ENCODE measurements at regions not wholly inside any gene's neighbourhood (a gene's known extent, or its start where the extent isn't known, plus 50 kb on each side); places are given as distances from the start of the nearest gene placed in this dataset.

- no peak overlapping the region for H3K4me3 ChIP-seq (replicated peaks in 1 of 2; ENCODE audit: low read depth in 2 of 2, low read length in 2 of 2)
- TF ChIP-seq CTCF (IDR thresholded peaks at IDR 0.05; ENCODE audit: low read depth, low read length) = no peak
- no peak for DNase-seq (ENCODE audit: low read depth in 2 of 2)
Measured at GRCh38 chr15:38746211-38746610, 181.6 kb upstream of the RASGRP1 start.

- H3K4me3 ChIP-seq (replicated peaks in 1 of 2; ENCODE audit: low read depth in 2 of 2, low read length in 2 of 2) = no peak overlapping the region
- no peak for TF ChIP-seq CTCF (IDR thresholded peaks at IDR 0.05; ENCODE audit: low read depth, low read length)
- no peak for DNase-seq (ENCODE audit: low read depth in 2 of 2)
Measured at GRCh38 chr15:38748710-38749109, 184.1 kb upstream of the RASGRP1 start.

GRCh38 chr15:38750786-38751185 is 186.2 kb upstream of the RASGRP1 start:
- TF ChIP-seq CTCF (IDR thresholded peaks at IDR 0.05; ENCODE audit: low read depth, low read length) = no peak

GRCh38 chr15:38755718-38756117 is 191.1 kb upstream of the RASGRP1 start:
- H3K4me3 ChIP-seq (replicated peaks in 1 of 2; ENCODE audit: low read depth in 2 of 2, low read length in 2 of 2) = no peak overlapping the region
- no peak for TF ChIP-seq CTCF (IDR thresholded peaks at IDR 0.05; ENCODE audit: low read depth, low read length)
- DNase-seq (ENCODE audit: low read depth in 2 of 2) = no peak

More at GRCh38 chr15:38750786-38751185, 186.2 kb upstream of the RASGRP1 start:
- no peak overlapping the region for H3K4me3 ChIP-seq (replicated peaks in 1 of 2; ENCODE audit: low read depth in 2 of 2, low read length in 2 of 2)
- peak in 1 of 2 donors; percentile 8 for DNase-seq (ENCODE audit: low read depth in 2 of 2)

- H3K4me3 ChIP-seq (replicated peaks in 1 of 2; ENCODE audit: low read depth in 2 of 2, low read length in 2 of 2) = no peak overlapping the region
- no peak for TF ChIP-seq CTCF (IDR thresholded peaks at IDR 0.05; ENCODE audit: low read depth, low read length)
- DNase-seq (ENCODE audit: low read depth in 2 of 2) = no peak
Measured at GRCh38 chr15:38756441-38756840, 191.8 kb upstream of the RASGRP1 start.

GRCh38 chr15:38758043-38758442 is 193.4 kb upstream of the RASGRP1 start:
- no peak for TF ChIP-seq CTCF (IDR thresholded peaks at IDR 0.05; ENCODE audit: low read depth, low read length)
- no peak overlapping the region for H3K4me3 ChIP-seq (replicated peaks in 1 of 2; ENCODE audit: low read depth in 2 of 2, low read length in 2 of 2)
- peak; percentile 55 to 59 for DNase-seq (ENCODE audit: low read depth in 2 of 2)

- DNase-seq (ENCODE audit: low read depth in 2 of 2) = no peak
- TF ChIP-seq CTCF (IDR thresholded peaks at IDR 0.05; ENCODE audit: low read depth, low read length) = no peak
- H3K4me3 ChIP-seq (replicated peaks in 1 of 2; ENCODE audit: low read depth in 2 of 2, low read length in 2 of 2) = no peak overlapping the region
Measured at GRCh38 chr15:38761681-38762080, 197.1 kb upstream of the RASGRP1 start.

Data from cardiac fibroblast (primary cell).